SK-N-SH treated with all-trans-retinoic acid at 6 μM for 48 hours (cell line): ENCODE measurements at regions not wholly inside any gene's neighbourhood (a gene's known extent, or its start where the extent isn't known, plus 50 kb on each side); places are given as distances from the start of the nearest gene placed in this dataset.

ENCODE experiments used
- ATAC-seq: fragments of 200-7000 bp; cut with Tn5 transposase; 3 replicates; pipeline ENCODE4 v1.9.1; 2020; ENCODE audit warnings: mild to moderate bottlenecking, moderate library complexity
- ARNTL ChIP-seq: fragments of 450-650 bp; formaldehyde crosslinking; IDR thresholded peaks from 2 replicates; pipeline ENCODE4 v1.5.0; 2020; ENCODE audit warnings: low read depth, mild to moderate bottlenecking, moderate library complexity, borderline replicate concordance
- CSDC2 ChIP-seq: fragments of 250-450 bp; sonication (Bioruptor Pico); IDR thresholded peaks from 2 replicates; pipeline ENCODE4 v1.5.0; 2020; ENCODE audit warnings: mild to moderate bottlenecking, moderate library complexity
- ESRRG ChIP-seq: fragments of 250-450 bp; sonication (Bioruptor Pico); IDR thresholded peaks from 2 replicates; pipeline ENCODE4 v1.6.1; 2021; ENCODE audit warnings: mild to moderate bottlenecking
- GLIS3 ChIP-seq: fragments of 250-450 bp; sonication (Bioruptor Pico); IDR thresholded peaks from 2 replicates; pipeline ENCODE4 v1.5.0; 2020; ENCODE audit warnings: mild to moderate bottlenecking, moderate library complexity
- ISL1 ChIP-seq: fragments of 250-450 bp; sonication (Bioruptor Pico); IDR thresholded peaks from 2 replicates; pipeline ENCODE4 v2.1.2; 2022; ENCODE audit warnings: mild to moderate bottlenecking, moderate library complexity
- OSR1 ChIP-seq: fragments of 250-450 bp; sonication (Bioruptor Pico); IDR thresholded peaks from 2 replicates; pipeline ENCODE4 v1.8.0; 2022; ENCODE audit warnings: moderate library complexity, mild to moderate bottlenecking, inconsistent platforms
- PPARA ChIP-seq: fragments of 250-450 bp; sonication (Bioruptor Pico); IDR thresholded peaks from 2 replicates; pipeline ENCODE4 v1.5.0; 2020; ENCODE audit warnings: mild to moderate bottlenecking, borderline replicate concordance
- RARB ChIP-seq: fragments of 250-450 bp; sonication (Bioruptor Pico); IDR thresholded peaks from 2 replicates; pipeline ENCODE4 v1.8.0; 2021; ENCODE audit warnings: mild to moderate bottlenecking, moderate library complexity
- SNAI2 ChIP-seq: fragments of 250-450 bp; sonication (Bioruptor Pico); IDR thresholded peaks from 2 replicates; pipeline ENCODE4 v1.5.0; 2020; ENCODE audit warnings: mild to moderate bottlenecking, moderate library complexity
- TCF4 ChIP-seq: fragments of 250-450 bp; sonication (Bioruptor Pico); IDR thresholded peaks from 2 replicates; pipeline ENCODE4 v1.8.0; 2021; ENCODE audit warnings: mild to moderate bottlenecking, moderate library complexity, borderline replicate concordance
- TOX ChIP-seq: fragments of 250-450 bp; sonication (Bioruptor Pico); IDR thresholded peaks from 2 replicates; pipeline ENCODE4 v1.8.0; 2021; ENCODE audit warnings: mild to moderate bottlenecking, moderate library complexity, borderline replicate concordance
- ZC3H10 ChIP-seq: fragments of 250-450 bp; sonication (Bioruptor Pico); IDR thresholded peaks from 2 replicates; pipeline ENCODE4 v1.5.1; 2021; ENCODE audit warnings: mild to moderate bottlenecking, moderate library complexity
- ZFP3 ChIP-seq: fragments of 250-450 bp; sonication (Bioruptor Pico); IDR thresholded peaks from 2 replicates; pipeline ENCODE4 v1.5.0; 2020; ENCODE audit warnings: mild to moderate bottlenecking, moderate library complexity
- ZFP30 ChIP-seq: fragments of 450-650 bp; formaldehyde crosslinking; IDR thresholded peaks from 2 replicates; pipeline ENCODE4 v1.5.0; 2022; ENCODE audit warnings: mild to moderate bottlenecking, moderate library complexity
- ZNF565 ChIP-seq: fragments of 450-650 bp; formaldehyde crosslinking; conservative IDR thresholded peaks from 2 replicates; pipeline ENCODE4 v1.5.0; 2020; ENCODE audit warnings: low read depth, mild to moderate bottlenecking, moderate library complexity
- ZNF70 ChIP-seq: fragments of 450-650 bp; formaldehyde crosslinking; IDR thresholded peaks from 2 replicates; pipeline ENCODE4 v1.5.0; 2020; ENCODE audit warnings: mild to moderate bottlenecking, moderate library complexity
- ZNF8 ChIP-seq: fragments of 450-650 bp; formaldehyde crosslinking; IDR thresholded peaks from 2 replicates; pipeline ENCODE4 v1.5.0; 2020; ENCODE audit warnings: mild to moderate bottlenecking, moderate library complexity
- TF ChIP-seq, protein P1 (sequence below): fragments of 250-450 bp; sonication (Bioruptor Pico); IDR thresholded peaks from 2 replicates; pipeline ENCODE4 v1.5.0; 2020; ENCODE audit warnings: mild to moderate bottlenecking, moderate library complexity
- TF ChIP-seq, protein P2 (sequence below): fragments of 250-450 bp; sonication (Bioruptor Pico); IDR thresholded peaks from 2 replicates; pipeline ENCODE4 v1.5.1; 2020; ENCODE audit warnings: low read depth, mild to moderate bottlenecking, moderate library complexity
- TF ChIP-seq, protein P3 (sequence below): fragments of 250-450 bp; sonication (Bioruptor Pico); IDR thresholded peaks from 2 replicates; pipeline ENCODE4 v1.8.0; 2021; ENCODE audit warnings: low read depth, mild to moderate bottlenecking, moderate library complexity, borderline replicate concordance
- TF ChIP-seq, protein P4 (sequence below): fragments of 250-450 bp; sonication (Bioruptor Pico); IDR thresholded peaks from 2 replicates; pipeline ENCODE4 v1.8.0; 2020; ENCODE audit warnings: mild to moderate bottlenecking, moderate library complexity, borderline replicate concordance
- TF ChIP-seq, protein P5 (sequence below): fragments of 250-450 bp; sonication (Bioruptor Pico); IDR thresholded peaks from 2 replicates; pipeline ENCODE4 v1.5.1; 2021; ENCODE audit warnings: mild to moderate bottlenecking, moderate library complexity

DNA sequence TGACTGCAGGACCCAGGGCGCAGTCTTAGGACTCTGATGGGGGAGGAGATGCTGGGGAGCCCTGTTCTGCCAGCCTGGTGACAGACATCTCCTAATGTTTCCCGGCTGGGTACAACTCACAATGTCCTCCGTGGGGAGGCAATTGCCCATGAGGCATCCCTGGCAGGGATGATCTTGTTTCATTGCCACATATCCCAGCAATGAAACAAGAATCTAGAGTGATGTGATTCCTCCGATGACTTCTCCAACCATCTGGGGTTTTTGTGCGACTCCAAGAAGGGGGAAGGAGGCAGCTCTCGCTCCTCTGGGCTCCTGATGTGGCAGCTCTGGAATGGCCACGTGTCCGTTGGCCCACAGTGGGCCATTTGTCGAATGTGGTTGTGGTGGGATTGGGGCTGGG, 255.8 kb downstream of the SEC14L1 start (continued):
- TF ChIP-seq ZNF565 (CRISPR knock-in tag) (no peak), ZNF8 (no peak), TCF4 (CRISPR knock-in tag) (no peak), CSDC2 (CRISPR knock-in tag) (no peak), ISL1 (CRISPR knock-in tag) (no peak), OSR1 (CRISPR knock-in tag) (no peak), ZFP30 (CRISPR knock-in tag) (no peak)
- TF ChIP-seq, protein P1, sequence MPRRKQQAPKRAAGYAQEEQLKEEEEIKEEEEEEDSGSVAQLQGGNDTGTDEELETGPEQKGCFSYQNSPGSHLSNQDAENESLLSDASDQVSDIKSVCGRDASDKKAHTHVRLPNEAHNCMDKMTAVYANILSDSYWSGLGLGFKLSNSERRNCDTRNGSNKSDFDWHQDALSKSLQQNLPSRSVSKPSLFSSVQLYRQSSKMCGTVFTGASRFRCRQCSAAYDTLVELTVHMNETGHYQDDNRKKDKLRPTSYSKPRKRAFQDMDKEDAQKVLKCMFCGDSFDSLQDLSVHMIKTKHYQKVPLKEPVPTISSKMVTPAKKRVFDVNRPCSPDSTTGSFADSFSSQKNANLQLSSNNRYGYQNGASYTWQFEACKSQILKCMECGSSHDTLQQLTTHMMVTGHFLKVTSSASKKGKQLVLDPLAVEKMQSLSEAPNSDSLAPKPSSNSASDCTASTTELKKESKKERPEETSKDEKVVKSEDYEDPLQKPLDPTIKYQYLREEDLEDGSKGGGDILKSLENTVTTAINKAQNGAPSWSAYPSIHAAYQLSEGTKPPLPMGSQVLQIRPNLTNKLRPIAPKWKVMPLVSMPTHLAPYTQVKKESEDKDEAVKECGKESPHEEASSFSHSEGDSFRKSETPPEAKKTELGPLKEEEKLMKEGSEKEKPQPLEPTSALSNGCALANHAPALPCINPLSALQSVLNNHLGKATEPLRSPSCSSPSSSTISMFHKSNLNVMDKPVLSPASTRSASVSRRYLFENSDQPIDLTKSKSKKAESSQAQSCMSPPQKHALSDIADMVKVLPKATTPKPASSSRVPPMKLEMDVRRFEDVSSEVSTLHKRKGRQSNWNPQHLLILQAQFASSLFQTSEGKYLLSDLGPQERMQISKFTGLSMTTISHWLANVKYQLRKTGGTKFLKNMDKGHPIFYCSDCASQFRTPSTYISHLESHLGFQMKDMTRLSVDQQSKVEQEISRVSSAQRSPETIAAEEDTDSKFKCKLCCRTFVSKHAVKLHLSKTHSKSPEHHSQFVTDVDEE, result no peak
- TF ChIP-seq, protein P2, sequence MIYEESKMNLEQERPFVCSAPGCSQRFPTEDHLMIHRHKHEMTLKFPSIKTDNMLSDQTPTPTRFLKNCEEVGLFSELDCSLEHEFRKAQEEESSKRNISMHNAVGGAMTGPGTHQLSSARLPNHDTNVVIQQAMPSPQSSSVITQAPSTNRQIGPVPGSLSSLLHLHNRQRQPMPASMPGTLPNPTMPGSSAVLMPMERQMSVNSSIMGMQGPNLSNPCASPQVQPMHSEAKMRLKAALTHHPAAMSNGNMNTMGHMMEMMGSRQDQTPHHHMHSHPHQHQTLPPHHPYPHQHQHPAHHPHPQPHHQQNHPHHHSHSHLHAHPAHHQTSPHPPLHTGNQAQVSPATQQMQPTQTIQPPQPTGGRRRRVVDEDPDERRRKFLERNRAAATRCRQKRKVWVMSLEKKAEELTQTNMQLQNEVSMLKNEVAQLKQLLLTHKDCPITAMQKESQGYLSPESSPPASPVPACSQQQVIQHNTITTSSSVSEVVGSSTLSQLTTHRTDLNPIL (CRISPR knock-in tag), result no peak

DNA sequence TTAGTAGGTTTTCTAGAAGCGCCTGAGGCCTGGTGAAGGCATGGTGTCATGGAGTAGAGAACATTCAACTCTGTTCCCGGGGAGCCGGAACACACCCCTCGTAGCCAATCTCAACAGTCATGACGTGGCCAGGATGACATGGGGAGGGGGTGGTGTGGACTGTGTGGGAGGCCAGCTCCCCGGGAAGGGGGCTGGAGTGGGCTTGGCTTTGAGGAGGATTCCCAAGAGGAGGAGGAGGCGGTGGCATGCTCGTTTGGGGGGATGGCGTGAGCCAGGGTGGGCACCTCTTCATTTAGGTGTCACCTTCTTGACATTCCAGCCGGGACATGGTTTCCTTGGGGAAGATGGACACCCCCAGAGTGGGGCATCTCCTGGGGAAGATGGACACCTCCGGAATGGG, 257.5 kb downstream of the SEC14L1 start:
- no peak for ATAC-seq
- TF ChIP-seq ZNF70 (CRISPR knock-in tag) (no peak), TOX (CRISPR knock-in tag) (no peak), TCF4 (CRISPR knock-in tag) (no peak), ZC3H10 (CRISPR knock-in tag) (no peak), PPARA (CRISPR knock-in tag) (no peak), ZFP3 (CRISPR knock-in tag) (no peak), OSR1 (CRISPR knock-in tag) (no peak), ZNF8 (no peak), ZFP30 (CRISPR knock-in tag) (no peak), GLIS3 (no peak), ISL1 (CRISPR knock-in tag) (no peak), RARB (CRISPR knock-in tag) (no peak)
- TF ChIP-seq, protein P3, sequence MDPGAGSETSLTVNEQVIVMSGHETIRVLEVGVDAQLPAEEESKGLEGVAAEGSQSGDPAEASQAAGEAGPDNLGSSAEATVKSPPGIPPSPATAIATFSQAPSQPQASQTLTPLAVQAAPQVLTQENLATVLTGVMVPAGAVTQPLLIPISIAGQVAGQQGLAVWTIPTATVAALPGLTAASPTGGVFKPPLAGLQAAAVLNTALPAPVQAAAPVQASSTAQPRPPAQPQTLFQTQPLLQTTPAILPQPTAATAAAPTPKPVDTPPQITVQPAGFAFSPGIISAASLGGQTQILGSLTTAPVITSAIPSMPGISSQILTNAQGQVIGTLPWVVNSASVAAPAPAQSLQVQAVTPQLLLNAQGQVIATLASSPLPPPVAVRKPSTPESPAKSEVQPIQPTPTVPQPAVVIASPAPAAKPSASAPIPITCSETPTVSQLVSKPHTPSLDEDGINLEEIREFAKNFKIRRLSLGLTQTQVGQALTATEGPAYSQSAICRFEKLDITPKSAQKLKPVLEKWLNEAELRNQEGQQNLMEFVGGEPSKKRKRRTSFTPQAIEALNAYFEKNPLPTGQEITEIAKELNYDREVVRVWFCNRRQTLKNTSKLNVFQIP (CRISPR knock-in tag), result no peak
- TF ChIP-seq, protein P4, sequence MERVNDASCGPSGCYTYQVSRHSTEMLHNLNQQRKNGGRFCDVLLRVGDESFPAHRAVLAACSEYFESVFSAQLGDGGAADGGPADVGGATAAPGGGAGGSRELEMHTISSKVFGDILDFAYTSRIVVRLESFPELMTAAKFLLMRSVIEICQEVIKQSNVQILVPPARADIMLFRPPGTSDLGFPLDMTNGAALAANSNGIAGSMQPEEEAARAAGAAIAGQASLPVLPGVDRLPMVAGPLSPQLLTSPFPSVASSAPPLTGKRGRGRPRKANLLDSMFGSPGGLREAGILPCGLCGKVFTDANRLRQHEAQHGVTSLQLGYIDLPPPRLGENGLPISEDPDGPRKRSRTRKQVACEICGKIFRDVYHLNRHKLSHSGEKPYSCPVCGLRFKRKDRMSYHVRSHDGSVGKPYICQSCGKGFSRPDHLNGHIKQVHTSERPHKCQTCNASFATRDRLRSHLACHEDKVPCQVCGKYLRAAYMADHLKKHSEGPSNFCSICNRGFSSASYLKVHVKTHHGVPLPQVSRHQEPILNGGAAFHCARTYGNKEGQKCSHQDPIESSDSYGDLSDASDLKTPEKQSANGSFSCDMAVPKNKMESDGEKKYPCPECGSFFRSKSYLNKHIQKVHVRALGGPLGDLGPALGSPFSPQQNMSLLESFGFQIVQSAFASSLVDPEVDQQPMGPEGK (CRISPR knock-in tag), result no peak
- TF ChIP-seq, protein P1, result no peak

DNA sequence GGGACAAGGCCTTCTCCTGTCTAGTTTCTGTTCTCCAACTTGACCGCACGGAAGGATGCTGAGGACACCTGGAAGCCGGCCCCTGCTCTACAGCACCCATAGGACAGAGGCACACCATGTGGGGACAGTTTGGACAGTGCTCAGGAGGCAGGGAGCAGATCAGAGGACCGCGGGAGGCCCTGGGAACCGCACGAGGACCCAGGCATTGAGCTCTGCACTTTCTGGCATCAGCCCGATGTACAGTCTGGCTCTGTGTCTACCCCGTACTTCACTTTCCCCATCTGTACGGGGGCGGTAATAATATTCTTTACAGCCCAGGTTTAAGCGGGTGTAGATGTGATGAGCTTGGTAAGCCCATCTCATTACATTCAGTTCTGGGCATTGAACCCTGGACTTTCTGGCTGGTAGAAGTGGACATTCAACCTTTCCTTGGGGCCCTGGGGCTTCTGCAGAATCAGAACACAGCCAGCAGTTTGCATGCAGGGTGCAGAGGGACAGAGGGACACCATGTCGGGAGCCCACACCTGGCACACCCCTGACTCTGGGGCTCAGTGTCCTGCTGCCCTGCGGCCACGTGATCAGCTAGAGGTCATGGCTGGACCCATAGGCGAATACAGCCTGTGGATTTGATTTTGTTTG, 258.7 kb downstream of the SEC14L1 start:
- ATAC-seq, result no peak
- TF ChIP-seq ARNTL (CRISPR knock-in tag) (no peak), ZC3H10 (CRISPR knock-in tag) (no peak), TOX (CRISPR knock-in tag) (no peak), ESRRG (CRISPR knock-in tag) (no peak), SNAI2 (CRISPR knock-in tag) (no peak), ISL1 (CRISPR knock-in tag) (no peak)
- TF ChIP-seq, protein P1, result no peak
- TF ChIP-seq, protein P5, sequence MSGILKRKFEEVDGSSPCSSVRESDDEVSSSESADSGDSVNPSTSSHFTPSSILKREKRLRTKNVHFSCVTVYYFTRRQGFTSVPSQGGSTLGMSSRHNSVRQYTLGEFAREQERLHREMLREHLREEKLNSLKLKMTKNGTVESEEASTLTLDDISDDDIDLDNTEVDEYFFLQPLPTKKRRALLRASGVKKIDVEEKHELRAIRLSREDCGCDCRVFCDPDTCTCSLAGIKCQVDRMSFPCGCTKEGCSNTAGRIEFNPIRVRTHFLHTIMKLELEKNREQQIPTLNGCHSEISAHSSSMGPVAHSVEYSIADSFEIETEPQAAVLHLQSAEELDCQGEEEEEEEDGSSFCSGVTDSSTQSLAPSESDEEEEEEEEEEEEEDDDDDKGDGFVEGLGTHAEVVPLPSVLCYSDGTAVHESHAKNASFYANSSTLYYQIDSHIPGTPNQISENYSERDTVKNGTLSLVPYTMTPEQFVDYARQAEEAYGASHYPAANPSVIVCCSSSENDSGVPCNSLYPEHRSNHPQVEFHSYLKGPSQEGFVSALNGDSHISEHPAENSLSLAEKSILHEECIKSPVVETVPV (CRISPR knock-in tag), result no peak
